AML-193 (cell line): ENCODE measurements at regions not wholly inside any gene's neighbourhood (a gene's known extent, or its start where the extent isn't known, plus 50 kb on each side); places are given as distances from the start of the nearest gene placed in this dataset.
"Not testable (repeated sequence)": the region's sequence is repeated elsewhere in the genome, so short reads cannot be mapped to it uniquely, and the experiment has no call there.

ENCODE experiments used
- DNase-seq, 2 experiments: peaks; one replicate each; lab custom pipeline; 2025; lab: John Stamatoyannopoulos, UW

- no peak for DNase-seq
Measured at GRCh38 chr20:16864069-16864468, 115.9 kb downstream of the OTOR start.

GRCh38 chr20:16864963-16865362, 116.8 kb downstream of the OTOR start:
- no peak for DNase-seq

- no peak for DNase-seq
Measured at GRCh38 chr20:16865406-16865805, 117.2 kb downstream of the OTOR start.

GRCh38 chr20:16873124-16873523, 125.0 kb downstream of the OTOR start:
- DNase-seq, result not testable (repeated sequence)

GRCh38 chr20:16877053-16877554, 128.9 kb downstream of the OTOR start:
- DNase-seq, result no peak

GRCh38 chr20:16885746-16886145, 137.6 kb downstream of the OTOR start:
- no peak for DNase-seq

GRCh38 chr20:16898433-16898832, 150.3 kb downstream of the OTOR start:
- no peak for DNase-seq

- no peak for DNase-seq
Measured at GRCh38 chr20:16902662-16903061, 154.5 kb downstream of the OTOR start.

- no peak for DNase-seq
Measured at GRCh38 chr20:16904751-16905150, 156.6 kb downstream of the OTOR start.

- no peak for DNase-seq
Measured at GRCh38 chr20:16914277-16914676, 166.1 kb downstream of the OTOR start.

GRCh38 chr20:16916165-16916564, 168.0 kb downstream of the OTOR start:
- DNase-seq, result no peak

- no peak for DNase-seq
Measured at GRCh38 chr20:16917636-16918035, 169.5 kb downstream of the OTOR start.

GRCh38 chr20:16918366-16918765, 170.2 kb downstream of the OTOR start:
- DNase-seq, result no peak

GRCh38 chr20:16919841-16920240, 171.7 kb downstream of the OTOR start:
- no peak for DNase-seq

GRCh38 chr20:16922834-16923233, 174.7 kb downstream of the OTOR start:
- DNase-seq, result no peak

GRCh38 chr20:16926626-16927430, 178.7 kb downstream of the OTOR start:
- DNase-seq, result no peak

GRCh38 chr20:16929756-16930155, 181.6 kb downstream of the OTOR start:
- no peak for DNase-seq

GRCh38 chr20:16930656-16931055, 182.5 kb downstream of the OTOR start:
- DNase-seq, result no peak

- no peak for DNase-seq
Measured at GRCh38 chr20:16939051-16939450, 190.9 kb downstream of the OTOR start.

- no peak for DNase-seq
Measured at GRCh38 chr20:16940701-16941100, 192.5 kb downstream of the OTOR start.

GRCh38 chr20:16942051-16942450, 193.9 kb downstream of the OTOR start:
- DNase-seq, result no peak

GRCh38 chr20:16942756-16943155, 194.6 kb downstream of the OTOR start:
- DNase-seq, result no peak

- no peak for DNase-seq
Measured at GRCh38 chr20:16944745-16945144, 196.6 kb downstream of the OTOR start.

- DNase-seq, result no peak
Measured at GRCh38 chr20:16945619-16946018, 197.5 kb downstream of the OTOR start.
